GM20000 (cell line): ENCODE measurements at regions not wholly inside any gene's neighbourhood (a gene's known extent, or its start where the extent isn't known, plus 50 kb on each side); places are given as distances from the start of the nearest gene placed in this dataset.

ENCODE experiments used
- DNase-seq: peaks from one replicate; pipeline ENCODE4 v3.0.0; 2012; ENCODE audit warnings: low spot score
- CTCF ChIP-seq: IDR thresholded peaks from 2 replicates; pipeline ENCODE4 v1.5.1; 2012; ENCODE audit warnings: mild to moderate bottlenecking, control low read depth; ENCODE audit errors: extremely low read depth, missing control alignments

DNA sequence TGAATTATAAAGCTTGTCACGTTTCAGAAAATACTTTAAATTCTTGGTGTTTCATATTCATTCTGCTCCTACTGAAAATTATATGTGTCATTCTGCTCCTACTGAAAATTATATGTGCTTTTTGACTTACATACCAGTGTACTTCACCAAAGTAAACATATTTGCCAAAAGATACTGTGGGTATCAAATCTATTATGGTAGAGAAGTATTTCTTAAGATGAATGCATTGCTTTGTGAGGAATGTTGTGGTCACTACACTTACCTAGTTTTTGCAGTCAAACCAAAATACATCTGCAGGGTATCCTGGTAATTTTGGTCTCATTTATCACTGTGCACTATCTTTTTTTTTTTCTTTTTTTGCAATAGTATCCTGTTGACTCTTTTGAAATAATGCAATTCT lies 287.7 kb upstream of the MAD2L1 start:
- no peak for TF ChIP-seq CTCF
- DNase-seq = no peak

DNA sequence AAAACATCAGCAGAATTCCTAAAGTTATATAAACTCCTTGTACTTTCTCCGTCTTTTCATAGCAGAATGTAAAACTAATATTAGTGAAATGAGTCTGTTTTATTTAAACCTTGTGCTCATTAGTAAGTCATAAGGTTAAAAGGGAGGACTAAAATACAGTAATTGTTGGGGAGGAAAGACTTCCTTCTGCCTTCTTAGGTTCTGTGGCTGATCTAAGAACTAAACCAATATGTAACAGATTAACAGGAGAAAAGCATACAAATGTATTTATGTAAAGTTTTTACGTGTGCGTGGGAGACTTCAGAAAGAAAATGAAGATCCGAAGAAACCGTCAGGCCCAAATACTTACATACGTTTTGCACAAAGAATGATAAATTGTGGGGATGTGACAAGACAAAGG lies 286.6 kb upstream of the MAD2L1 start:
- TF ChIP-seq CTCF = no peak
- DNase-seq = no peak

DNA sequence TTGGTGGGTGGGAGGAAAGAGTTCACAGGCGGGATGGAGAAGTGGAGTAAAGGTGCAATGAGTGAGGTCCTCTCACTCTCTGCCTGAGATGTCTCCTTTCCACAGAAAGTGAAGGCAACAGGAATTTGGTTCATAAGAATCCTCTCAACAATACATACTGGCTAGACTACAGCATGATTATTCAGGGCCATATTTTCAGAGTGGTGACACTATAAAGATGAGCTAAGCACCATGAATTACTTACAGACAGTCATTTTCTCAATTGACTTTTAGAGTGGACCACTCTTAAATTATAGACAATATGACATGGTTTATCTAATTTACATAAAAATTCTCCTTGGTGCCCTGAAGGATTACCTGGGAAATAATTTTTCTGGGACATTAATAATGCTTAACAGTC lies 286.1 kb upstream of the MAD2L1 start:
- TF ChIP-seq CTCF = no peak
- DNase-seq = no peak

GRCh38 chr4:120348948-120349347 lies 282.3 kb upstream of the MAD2L1 start:
- TF ChIP-seq CTCF = no peak
- DNase-seq = no peak

DNA sequence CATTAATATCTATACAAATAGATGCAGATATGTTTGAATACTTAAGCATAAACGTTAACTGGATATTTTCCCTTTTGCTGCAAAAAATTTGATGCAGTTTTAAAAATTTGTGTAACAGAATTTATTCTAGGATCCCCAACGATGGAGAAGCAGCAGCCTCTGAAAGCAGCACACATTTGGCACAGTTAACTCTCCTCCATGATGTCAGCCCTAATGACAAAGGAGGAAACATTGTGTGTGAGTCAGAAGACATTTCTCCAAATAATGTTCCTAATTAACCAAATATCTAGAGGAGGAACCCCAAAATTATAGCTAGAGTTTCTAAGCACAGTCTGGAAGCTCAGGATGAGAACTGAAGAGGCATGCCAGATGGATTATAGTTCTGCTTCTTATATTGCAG lies 281.9 kb upstream of the MAD2L1 start:
- no peak for TF ChIP-seq CTCF
- no peak for DNase-seq

DNA sequence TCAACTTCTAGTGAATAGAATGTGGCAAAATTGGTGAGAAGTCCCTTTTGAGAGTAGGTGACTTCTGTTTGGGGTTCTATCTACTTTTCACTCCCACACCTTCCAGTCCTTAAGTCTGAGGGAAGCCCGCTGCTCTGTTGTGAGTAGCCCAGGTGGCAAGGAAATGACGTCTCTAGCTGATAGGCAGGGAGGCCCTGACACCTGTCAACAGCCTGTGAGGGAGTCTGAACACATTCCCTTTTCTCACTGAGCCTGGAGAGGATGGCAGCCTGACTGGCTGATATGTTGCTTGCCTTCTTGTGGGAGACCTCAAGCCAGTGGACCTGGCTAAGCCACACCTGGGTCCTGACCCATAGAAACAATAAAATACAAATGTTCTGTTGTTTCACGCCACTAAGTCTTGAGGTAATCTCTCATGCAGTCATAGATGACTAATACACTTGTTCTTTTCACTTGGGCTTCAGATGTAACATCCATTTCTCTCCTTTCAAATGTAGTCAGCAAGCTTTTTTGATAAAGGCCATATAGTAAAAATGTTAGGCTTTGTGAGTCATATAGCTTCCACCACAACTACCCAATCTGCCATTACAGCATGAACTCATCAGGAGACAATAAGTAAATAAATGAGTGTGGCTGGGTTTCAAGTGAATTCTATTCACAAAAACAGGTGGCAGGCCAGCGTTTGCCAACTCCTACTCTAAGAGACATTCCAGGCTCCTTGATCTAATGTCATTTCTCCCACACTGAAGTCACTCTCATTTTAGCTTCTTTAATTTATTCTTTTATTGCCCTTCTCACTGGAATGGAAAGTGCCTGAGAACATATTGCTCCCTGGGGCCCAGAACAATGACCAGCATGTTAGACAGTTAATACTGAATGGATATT lies 265.1 kb upstream of the MAD2L1 start:
- TF ChIP-seq CTCF = no peak
- no peak for DNase-seq

- TF ChIP-seq CTCF = no peak
- DNase-seq = no peak
Measured at GRCh38 chr4:120329386-120329785, 262.7 kb upstream of the MAD2L1 start.
